ENCODE measurements at regions not wholly inside any gene's neighbourhood (a gene's known extent, or its start where the extent isn't known, plus 50 kb on each side); places are given as distances from the start of the nearest gene placed in this dataset.

- TF ChIP-seq ZBTB11 (CRISPR knock-in tag; IDR thresholded peaks at IDR 0.05) (no peak), NFYB (IDR thresholded peaks at IDR 0.05; ENCODE audit: insufficient read depth, low read depth, low read length) (no peak), CHD1 (IDR thresholded peaks at IDR 0.05; ENCODE audit: low read depth, low read length) (no peak), SMAD1 (IDR thresholded peaks at IDR 0.05; ENCODE audit: low read depth, partially characterized antibody) (no peak), ZNF592 (IDR thresholded peaks at IDR 0.05) (no peak), SREBF2 (IDR thresholded peaks at IDR 0.05; ENCODE audit: low read length) (no peak), TARDBP (IDR thresholded peaks at IDR 0.05; ENCODE audit: borderline replicate concordance) (no peak), RAD51 (IDR thresholded peaks at IDR 0.05) (no peak), RB1 (IDR thresholded peaks at IDR 0.05; ENCODE audit: borderline replicate concordance) (no peak), MTA3 (IDR thresholded peaks at IDR 0.05; ENCODE audit: borderline replicate concordance, low read length) (no peak), USF2 (IDR thresholded peaks at IDR 0.05; ENCODE audit: borderline replicate concordance, low read depth, low read length) (no peak)
These were observed 259.4 kb downstream of the PPP1R3A start (continued) for GRCh38 chr7:113659416-113659815.
